Stimulated activated CD4-positive, alpha-beta T cell treated with anti-CD3 and anti-CD28 coated beads, TNF-alpha, amount 100 ng/mL, for 48 hours (primary cell): ENCODE measurements at regions not wholly inside any gene's neighbourhood (a gene's known extent, or its start where the extent isn't known, plus 50 kb on each side); places are given as distances from the start of the nearest gene placed in this dataset.

ENCODE experiments used
- DNase-seq, 3 donors: peaks; one replicate each; pipeline ENCODE4 v3.0.0-alpha.2; 2020; ENCODE audit warnings: low read depth in 3 of 3

DNA sequence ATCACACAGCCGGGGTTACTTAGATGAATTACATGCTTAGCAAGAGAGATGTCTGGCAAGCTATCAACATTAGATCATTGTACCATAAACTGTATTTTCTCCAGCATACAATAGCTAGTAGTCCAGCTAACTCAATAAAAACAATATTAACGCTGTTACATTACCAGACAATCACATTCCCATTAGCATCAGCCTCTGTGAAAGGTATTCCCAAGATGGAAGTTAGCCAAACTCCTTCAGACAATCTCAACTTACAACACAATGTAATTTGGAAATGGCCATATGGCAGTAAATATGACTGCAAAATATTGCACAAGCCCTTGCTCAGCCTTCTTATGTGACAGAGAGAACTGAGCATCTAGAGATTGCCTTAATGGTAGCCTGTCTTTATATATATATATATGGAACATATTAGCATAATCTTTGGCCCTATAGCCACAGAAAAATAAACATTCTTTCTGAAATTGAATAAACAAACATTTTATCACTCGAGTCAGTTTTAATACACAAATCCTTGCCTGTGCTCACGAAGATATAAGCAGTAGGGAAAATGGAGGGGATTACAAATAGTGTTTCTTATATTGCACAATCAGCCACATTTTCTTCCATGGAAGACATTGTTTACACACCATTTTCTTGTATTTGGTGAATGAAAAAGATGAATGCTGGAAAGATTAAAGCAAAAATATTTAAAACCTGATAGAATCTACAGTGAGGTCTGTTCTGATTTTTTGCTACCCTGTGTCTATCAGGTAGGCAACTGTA is 1060.5 kb downstream of the DIAPH3 start:
- no peak for DNase-seq

DNA sequence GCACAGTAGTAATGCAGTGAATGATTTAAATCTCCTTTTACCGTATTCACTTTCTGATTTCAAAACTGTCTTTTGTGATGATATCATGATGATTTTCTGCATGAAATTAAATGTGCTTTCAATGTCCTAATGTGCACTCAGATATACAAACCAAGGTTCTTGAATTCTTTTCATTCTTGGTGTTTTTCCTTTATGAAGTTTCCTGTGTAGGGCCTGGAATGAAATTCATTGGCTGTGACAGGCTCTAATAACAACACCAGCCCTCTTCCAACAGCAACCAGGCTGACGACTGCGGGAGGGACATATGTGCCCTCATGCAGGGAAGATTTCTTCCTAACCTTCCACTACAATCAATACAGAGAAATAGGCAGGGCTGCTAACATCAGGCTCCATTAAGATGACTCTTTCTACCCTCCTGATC is 1052.0 kb downstream of the DIAPH3 start:
- no peak for DNase-seq

DNA sequence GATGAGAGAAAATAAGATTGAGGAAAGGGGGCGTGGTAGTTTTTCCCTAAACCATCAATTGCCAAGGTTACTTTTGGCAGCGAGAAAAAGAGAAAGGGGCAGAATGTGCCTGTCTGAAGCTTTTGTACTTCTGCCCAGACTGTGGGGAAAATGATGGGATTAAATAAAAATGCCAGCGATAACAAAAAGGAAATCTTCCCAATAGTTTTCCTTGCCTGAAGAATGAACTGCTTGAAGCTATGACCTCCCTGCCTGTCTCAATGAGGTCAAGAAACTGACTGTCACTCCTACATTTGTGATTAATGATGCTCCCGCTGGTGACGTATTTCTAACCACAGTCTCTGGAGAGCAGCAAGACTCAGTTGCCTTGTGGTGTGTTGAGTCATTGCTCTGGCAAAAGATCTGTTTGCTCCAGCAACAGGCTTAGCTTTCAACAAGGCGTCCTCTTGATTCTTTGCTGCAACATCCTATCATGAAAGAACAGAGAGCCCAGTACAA is 1051.5 kb downstream of the DIAPH3 start:
- DNase-seq: no peak

DNA sequence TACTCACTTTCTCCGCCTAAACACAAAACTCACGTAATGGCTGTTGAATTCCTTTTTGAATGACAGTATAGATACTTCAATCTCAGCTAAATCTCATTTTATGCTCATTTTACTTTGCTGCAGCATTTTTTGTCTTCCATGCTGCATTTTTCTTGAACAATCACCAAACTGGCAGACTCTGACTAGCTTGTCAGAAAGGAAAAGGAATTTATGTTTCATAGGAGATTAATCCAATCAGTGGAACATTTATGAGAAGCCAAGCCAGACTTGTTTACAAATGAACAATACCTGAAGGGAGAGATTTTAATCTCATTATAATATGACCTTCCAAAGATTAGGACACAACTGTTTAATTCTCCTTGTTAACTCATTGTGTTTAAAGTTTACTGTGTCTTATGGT is 1044.3 kb downstream of the DIAPH3 start:
- no peak for DNase-seq

DNA sequence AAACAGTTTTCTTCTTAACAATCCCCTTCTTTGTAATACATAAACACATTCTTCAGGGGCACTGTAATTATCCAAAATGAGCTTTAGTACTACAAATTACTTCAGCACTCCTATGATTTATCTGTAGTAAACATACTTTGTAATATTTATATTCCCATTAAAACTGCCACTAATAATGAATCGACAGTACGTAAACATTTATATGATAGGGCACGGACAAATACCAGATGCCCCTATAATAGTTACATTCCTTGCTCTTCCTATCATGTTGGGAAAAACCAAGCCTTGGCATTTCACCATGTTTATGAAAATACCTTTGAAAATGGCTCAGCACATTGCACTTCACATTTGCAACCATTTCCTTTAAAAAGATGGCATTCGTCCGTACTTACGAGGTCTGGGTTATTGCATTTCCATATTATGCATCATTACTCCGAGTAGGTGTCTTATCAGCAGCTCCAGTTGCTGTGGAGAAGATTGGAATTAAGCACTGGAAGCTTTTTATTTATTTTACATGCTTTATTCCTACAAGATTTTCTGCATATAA is 1043.4 kb downstream of the DIAPH3 start:
- no peak for DNase-seq

DNA sequence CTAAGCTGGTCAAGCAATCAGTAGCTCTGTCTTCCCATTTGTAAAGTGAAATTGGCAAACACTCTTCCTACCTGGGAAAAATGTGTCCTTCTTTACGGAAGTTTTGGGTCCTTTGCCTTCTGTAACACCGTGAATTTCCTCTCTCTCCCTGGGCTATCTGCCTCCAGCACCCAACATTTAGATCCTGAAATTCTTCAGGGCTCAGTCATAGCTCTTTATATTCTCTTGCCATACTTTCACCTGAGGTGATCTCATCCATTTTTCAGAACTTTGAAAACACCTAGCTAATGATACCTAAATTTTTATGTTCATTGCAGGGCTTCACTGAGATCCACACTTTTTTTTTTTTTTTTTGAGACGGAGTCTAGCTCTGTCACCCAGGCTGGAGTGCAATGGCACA is 1042.2 kb downstream of the DIAPH3 start:
- DNase-seq: no peak

DNA sequence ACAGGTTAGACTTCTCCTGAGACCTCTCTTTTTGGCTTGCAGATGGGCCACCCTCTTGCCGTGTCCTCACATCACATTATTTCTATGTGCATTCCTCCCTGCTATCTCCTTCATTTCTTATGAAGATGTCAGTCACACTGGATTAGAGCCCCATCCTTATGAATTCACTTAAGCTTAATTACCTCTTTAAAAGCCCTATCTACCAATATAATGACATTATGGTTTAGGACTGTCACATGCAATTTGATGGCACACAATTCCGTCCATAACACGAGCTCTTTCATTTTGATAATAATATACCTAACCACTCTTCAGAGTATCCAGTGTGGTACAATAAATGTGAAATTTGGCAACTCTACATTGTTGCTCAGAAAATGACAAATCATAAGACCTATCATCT is 1037.3 kb downstream of the DIAPH3 start:
- no peak for DNase-seq

DNA sequence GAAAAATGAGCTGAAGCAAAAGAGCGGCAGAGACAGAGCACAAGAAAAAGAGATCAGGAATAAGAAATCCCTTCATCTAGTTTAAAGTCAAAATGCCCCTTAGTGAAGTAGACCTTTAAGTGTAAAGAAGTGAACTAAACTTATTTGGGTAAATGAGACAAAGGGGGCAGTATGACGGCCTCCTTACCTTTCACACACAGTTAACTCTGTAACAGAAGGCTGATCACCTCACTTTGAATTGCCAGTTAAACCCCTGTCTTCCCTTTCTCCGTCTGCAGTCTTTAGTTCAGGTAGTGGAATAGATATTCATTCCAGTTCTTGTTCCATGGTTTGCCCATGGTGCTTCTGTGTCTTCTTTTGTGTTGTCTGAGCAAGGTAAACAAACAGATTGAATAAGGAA is 1029.8 kb downstream of the DIAPH3 start:
- DNase-seq: no peak

DNA sequence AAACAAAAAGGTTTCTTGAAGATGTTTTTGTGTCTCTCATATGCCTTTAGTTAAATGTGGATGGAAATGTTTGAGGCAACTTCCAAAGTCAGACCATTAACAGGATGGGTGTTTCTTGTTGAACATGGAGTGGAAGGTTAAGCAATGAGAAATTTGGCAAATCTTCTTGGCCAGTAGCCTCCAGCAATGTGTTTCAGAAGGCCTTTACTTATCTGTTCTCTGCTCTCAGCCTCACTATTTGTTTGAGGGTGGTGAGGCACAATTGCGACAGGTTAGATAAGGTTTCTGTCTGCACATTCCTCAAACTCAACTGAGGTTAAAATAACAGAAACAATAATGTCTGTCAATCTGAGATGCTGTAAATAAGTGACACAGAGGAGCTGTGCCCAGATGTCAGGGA is 1019.0 kb downstream of the DIAPH3 start:
- no peak for DNase-seq

DNA sequence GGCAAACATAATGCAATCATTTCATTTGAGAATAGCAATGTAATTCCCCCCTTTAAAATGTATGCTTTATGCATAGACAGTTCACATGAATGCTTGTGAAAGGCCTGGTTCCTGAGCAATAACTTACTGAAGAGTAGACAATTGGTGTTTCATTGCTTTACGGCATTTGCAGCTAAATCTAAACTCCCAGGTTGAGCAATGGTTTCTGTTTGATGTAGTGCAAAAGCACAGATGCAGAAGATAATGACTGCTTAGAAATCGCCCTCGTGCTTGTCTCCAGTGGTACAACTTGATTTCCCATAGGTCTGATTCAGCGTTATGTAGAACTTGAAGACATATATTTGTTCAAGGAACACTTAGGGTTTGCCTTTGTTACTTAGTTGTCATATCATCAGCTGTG is 1018.3 kb downstream of the DIAPH3 start:
- DNase-seq: no peak

DNA sequence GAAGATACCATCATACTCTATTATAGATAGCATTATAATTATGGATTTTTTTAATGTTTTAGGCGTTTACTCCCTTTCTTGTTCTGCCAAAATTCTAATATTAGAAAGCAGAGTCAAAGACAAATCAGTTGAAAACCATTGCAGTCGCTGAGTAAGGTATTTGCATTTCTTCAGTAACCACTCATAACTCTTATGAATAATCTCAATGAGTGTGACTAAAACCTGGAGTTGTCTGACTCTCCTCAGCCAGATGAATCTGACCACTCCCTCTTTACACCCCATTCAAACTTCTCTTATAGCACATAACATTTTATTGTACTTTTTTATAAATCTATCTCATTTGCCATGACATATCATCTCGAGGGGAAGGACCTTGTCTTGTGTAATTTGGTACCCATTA is 1006.5 kb downstream of the DIAPH3 start:
- DNase-seq: no peak

DNA sequence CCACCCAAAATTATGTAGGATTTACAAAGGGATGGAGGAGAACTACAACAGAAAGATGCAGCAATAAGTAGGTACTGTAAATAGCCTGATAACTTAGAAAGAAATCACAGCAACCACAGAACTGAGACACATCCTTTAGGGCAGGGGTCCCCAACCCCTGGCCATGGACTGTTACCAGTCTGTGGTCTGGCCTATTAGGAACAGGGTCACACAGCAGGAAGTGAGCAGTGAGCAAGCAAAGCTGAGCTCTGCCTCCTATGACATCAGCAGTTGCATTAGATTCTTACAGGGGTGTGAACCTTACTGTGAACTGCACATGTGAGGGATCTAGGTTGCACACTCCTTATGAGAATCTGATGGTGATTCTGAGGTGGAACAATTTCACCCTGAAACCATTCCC is 997.6 kb downstream of the DIAPH3 start:
- no peak for DNase-seq

DNA sequence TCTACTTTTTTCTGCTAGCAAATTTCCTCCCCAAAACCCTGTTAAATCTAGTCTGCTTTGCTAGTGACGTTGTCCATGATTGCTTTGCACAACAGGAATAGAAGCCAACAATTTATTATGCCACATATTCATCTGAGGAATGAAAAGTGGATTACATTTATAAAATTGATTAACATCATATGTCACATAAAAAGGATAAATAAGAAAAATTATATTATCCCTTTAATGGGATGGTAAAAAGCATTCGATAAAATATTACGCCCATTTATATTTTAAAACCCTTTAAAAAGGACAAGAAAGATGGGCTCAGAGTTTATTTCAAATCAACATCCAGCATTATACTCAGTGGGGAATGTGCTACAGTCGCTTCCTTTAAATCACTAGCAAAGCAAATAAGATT is 991.7 kb downstream of the DIAPH3 start:
- no peak for DNase-seq

DNA sequence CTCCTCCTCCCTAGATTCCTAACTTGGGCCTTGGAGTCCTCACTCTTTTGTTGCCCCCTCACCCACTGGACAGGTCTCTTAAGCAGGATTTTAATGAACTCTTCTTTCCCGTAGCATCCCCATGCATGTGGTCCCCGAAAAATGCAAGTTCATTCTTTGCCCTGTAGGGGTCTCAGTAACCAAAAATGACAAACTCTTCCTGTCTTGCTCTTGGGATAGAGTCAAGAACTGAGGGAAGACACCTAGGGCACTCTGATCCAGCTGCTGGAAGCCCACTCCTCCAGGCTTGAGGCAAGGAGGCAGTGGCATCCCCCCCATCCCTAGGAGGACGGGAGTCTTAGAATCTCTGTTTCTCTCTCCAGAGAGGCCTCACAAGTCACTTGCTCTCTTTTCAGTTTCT is 987.0 kb downstream of the DIAPH3 start:
- DNase-seq: no peak

DNA sequence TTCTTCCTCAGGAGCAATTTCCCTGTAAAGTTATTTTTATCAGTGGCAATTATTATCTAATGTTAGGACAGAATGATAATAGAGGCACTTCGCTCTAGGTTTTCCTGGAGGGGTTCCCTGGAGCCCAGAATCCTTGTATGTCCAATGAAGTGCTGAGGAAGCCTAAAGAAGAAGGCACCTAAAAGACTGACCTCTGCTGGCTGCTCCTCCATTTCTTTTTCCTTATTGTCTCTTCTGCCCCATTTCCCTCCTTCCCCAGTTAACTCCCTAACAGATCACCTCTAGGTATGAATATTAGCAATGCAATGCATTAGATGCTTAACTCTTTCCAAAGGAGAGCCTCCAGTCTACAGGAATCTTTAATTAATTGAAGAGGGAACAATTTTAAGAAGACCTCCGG is 985.4 kb downstream of the DIAPH3 start:
- DNase-seq: no peak

DNA sequence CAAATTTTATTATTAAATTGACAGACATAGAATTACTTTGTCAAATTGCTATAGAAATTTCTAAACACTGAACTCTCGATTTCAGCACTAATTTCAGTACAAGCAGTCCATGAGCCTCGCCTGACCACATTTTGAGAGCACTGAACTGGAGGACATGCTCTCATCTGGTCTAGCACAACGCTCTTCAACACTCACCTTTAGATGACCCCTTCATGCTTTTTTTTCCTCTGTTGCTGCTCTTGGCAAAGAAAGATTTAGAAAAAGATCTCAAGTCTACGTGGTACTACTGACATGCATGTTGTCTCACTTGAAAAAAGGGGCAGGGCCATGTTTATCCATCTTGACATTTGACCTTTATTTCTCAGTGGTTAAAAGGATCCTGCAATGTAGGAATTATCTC is 981.5 kb downstream of the DIAPH3 start:
- DNase-seq: no peak

DNA sequence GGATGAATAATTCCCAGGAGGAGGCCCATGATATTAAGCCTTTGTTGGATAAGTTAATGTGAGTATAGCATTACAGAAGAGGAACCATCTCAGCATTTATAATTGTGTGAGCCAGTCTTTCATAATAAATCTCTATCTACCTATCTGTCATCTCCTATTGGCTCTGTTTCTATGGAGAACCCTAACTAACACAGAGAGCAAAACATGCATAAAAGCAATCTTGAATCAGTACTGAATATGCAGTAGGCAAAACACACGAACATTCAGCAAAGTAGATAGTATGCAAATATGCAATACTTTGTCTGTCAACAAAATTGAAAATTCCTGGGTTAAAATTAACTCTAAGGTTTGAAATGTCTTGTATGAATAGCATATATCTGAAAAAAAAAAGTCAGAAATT is 966.3 kb downstream of the DIAPH3 start:
- DNase-seq: no peak

DNA sequence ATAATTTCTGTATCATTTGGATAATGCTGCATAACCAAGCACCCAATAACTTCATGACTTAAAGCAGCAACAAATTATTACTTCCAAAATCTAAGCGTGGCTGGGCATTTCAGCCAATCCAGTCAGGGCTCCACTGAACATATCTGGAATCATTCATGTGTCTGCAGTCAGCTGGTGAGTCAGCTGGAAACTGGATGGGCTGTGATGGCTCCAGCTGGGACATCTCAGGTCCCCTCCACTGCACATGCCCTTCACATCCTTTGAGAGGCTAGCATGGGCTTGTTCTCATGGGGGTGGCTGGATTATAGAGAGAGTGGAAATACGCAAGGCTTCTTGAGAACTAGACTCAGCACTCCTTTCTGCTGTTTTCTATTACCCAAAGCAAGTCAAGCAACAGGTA is 961.9 kb downstream of the DIAPH3 start:
- no peak for DNase-seq

DNA sequence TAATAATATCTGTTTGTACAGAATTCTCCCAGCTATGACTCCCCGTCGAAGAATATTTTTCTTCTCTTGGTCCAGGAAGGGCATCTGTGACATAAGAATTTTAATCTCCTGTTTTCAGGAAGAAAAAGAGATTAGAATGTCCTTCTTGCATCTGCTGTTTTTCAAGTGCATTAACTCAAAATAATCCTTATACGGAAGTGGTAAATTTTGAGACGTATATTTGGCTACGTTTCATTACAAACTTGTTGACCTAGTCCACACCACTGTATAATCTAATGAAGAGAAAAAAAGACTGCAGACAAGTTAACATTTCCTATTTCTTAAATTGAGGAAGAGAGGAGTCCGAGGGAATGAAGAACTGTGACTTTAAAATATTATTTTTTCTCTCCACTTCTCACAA is 959.9 kb downstream of the DIAPH3 start:
- no peak for DNase-seq

DNA sequence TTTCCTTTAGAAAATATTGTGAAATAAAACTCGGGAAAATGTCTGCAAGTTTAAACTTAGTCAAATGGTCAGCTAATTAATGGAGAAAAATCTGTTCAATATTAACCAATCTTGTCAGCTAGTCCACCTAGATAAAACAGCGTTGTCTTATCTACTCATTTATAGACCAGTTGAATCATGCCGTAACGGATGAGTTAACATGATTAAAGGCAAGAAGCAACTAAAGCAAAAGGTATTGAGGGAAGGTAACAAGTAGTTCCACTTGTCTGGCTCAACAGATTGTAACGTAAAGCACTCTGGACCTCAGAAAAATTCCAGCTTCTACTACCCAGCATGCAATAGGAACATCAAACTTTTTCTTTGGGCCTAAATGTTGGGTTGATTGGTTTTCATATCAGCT is 958.2 kb downstream of the DIAPH3 start:
- no peak for DNase-seq

DNA sequence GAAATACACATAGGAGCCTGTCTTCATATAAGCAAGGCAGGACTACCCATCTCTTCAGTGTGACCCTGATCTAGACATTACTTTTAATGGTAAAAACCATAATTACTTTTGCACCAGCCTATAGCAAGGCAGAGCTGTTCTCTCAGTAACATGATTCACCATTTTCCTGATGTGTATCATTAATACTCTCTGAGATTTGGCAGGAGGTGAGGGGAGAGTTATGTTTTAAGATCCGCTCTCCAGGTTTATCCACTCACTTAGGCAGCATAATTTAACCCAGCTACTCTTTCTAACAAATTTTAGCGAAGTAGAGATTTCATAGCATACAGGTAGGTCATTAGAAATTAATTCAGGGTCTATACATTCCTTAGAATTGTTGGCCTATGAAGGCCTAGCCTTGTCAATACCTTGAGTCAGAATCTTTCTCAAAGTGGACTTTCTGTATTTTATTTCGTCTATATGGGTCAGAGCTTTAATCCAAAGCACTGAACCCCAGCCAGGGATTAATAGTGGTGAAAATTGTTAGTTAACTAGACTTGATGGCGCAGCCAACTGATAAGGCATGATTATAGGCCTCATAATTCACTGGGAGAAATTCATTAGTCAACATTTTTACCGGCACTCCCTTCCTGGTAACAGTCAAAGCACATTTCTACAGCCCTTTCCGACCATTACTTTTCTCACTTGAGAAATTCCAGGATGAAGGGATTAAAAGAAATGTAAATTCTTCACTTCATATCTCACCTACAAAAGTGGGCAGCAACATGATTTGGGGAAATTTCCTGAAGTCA is 955.1 kb downstream of the DIAPH3 start:
- DNase-seq: no peak

DNA sequence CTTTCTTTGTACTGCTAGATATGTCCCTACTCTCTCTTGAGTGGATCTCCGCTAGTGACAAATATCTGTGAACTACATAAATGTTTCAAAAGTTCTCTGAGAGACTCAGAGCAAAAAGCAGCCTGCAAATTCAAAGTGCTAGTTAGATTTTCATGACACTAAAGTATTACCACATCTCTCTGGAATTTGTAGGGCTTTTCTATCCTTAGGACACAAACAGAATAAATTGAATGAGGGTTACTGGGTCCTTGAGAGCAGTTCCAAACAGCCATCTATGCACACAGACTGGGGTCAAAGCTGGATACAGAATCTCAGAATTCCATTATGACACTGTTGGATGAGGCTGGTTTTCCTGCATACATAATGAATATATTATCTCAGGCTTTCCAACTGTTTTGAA is 953.2 kb downstream of the DIAPH3 start:
- no peak for DNase-seq

DNA sequence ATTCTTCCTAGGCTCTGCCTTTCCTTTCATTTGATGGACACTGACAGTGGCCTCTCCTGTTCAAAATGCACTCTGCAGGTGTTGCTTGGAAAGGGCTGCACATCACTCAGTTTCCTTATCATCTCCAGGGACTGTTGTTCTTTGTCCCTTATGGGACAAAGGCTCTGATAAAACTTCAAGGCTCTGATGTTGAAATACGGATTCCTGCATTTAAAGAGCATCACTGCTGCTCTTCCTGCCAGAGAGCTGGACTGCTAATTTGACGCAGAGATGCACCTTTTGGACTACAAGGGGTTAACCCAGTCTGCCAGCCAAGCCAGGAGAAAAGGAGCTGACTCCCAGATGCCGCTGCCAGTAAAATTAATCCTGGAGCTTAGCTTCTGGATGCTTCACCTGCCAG is 952.1 kb downstream of the DIAPH3 start:
- DNase-seq: no peak
